ENCODE measurements at regions not wholly inside any gene's neighbourhood (a gene's known extent, or its start where the extent isn't known, plus 50 kb on each side); places are given as distances from the start of the nearest gene placed in this dataset.

DNA sequence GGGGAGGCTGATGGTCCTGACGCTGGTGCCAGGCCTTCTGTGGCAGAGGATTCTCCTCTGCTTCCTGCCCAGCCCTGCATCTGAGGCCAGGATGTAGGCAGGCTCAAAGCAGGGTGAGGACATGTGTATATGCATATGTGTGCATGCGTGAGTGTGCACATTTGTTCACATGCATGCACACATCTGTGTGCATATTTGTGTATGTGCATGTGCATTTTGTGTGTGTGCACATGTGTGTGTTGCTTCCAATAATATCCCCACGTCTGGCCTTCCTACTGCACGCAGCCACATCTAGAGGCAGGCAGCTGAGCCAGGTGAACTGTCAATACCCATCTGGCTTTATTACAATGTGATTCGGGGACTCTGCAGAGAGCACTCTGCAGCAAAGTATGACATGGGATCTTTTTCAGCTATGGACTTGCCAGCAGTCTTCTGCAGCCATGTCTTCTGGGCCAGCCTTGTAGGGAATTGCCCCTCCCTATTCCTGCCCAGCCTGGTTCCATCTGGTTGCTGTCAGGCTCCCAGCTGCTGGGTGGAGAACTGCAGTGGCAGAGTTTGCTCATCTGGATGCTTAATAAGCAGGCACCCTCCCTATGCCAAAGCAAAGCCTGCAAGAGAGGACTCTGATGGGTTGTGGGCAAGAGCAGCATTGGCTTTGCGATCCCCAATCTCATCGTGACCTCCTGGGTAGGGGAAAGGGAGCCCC, 140.7 kb downstream of the PFKFB3 start:
- no peak for DNase-seq

- no peak for DNase-seq
Measured at GRCh38 chr10:6345404-6345803, 142.7 kb downstream of the PFKFB3 start.

DNA sequence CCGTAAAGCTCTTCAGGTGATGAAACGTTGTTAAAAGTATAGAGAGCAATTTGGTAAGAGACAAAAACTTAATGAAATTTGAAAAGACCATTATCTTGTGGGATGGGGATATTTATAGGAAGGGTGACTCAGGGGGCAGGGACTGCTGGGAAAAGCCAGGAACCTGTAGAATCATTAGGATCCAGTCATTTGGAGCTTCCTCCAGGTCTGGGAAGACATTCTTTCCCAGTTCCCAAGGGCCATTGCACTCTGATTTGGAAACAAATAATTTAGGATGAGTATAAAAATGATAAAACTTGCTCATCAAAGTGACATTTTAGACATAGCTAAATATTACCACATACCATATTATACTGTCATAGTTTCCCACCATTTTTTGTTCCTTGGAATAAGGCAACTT, 143.9 kb downstream of the PFKFB3 start:
- no peak for DNase-seq

DNA sequence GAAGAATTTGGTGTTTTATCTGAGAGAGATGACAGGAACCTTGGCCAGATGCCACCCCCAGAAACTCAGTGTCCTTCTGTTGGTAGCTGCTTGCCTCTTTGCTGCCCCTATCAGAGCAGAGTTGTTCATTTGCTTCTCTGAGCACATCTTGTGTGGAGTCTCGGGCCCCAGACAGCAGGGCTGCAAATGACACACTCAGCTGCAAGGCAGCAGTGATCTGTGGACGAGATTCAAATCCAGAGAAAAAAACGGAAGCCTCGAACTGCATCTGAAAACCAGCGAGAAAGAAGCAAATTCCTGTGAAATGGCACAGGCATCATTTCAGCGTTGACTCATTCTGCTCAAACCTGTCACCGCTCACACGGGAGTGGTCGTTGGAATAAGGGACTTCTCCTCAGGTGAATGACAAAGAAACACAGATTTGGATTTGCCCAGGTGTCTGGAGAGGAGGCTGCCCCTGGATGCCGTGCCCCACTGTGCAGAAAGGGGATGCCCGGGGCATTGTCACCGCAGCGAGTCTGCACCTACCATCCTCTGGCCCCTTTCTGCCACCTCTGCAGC, 144.7 kb downstream of the PFKFB3 start:
- DNase-seq, result no peak

DNA sequence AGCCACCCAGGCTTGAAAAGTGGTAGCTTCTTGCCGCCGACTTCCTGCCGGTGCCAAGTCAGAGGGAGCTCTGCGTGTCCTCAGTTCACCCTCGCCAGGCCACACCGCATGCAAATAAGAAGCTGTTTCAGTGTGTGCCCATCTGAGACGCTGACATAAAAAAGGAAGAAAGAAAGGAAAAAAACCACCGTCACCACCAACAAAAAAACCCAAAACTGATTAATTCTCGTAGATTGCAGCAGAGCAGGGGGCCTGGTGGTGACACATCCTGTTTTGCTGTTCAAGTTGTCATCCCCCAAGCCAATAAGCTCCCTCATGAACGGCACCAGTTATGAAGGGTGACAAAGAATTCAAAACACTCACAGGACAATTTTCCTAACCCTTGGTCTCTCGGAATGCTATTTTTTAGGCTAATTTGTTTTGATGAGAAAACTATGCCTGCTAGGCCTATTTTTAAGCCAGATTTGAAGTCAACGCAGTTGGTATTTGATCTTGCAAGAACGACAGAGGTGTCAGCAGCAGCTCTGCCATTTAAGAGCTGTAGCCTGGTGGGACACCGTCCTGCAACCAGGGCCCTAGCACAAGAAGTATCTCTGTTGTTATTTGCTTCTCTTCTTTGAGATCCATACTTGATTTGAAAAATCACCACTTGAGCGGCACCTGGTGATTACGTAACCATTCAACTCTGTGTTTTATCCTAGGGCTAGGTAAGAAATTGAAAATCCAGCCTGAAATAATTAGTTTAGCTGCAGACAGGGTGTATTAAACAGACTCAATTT, 145.6 kb downstream of the PFKFB3 start:
- DNase-seq, result peak; percentile 80

DNA sequence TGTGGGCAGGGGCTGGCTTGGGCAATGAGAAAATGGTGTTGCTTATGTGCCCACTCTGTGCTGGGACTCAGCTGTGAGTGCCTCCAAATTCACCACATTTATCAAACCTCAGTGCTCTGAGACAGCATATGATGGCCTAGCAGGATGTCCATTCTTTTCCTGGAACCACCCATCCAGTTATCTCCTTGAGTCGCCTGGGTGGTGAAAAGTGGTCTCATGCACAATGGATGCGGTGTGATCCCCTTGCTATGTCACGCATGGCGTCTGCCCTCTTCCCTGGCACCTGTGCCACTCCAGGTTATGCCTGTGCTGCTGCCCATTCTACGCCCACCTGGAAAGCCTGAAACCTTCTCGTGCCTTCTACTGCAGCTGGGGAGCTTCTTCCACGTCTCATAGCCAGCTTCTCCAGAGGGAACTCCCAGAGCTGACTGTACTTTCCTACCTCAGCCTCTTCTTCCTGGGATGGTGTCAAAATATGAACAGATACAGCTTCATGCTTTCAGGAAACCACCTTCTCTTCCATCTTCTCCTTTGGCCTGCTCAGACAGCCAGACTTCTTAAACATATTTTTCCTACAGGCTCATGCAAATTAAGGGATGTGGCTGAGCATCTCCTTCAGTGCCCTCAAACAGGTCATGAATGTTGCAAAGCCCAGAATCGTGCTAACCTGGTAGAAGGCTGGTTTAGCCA, 147.3 kb downstream of the PFKFB3 start:
- DNase-seq, result no peak

DNA sequence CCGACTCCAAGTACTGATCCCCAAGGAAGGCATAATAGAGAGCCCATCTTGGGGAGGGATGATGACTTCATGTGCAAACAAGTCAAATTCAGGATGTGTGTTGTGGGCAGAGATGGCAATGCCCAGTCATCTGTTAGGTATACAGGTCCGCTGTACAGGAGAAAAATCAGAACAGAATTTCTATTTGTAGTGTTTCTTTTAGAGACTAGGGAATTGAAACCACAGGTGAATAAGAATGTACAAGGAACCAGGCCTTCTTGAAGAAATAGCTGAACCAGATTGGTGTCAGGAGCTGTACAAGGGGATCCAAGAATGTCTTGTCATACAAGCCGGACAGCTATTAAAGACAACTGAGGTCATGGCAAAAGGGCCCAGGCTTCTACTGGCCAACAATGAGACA, 147.9 kb downstream of the PFKFB3 start:
- DNase-seq, result no peak

DNA sequence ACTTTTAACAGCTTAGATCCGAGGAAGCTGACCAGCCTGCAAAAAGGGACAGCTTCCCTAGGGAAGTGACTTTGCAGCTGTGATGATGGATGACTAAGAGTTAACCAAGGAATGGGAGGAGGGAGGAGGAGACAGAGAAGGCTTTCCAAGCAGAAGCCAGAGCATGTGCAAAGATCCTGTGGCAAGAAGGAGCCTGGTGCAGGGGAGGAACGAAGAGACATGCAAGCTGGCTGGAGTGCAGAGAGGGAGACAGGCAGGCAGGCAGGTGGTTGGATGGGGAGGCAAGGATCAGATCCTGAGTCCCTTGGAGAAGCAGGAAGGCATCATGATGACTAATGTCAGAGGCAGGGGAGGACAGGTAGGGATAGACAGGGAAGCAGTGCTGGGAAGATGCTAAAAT, 148.8 kb downstream of the PFKFB3 start:
- DNase-seq, result no peak

DNA sequence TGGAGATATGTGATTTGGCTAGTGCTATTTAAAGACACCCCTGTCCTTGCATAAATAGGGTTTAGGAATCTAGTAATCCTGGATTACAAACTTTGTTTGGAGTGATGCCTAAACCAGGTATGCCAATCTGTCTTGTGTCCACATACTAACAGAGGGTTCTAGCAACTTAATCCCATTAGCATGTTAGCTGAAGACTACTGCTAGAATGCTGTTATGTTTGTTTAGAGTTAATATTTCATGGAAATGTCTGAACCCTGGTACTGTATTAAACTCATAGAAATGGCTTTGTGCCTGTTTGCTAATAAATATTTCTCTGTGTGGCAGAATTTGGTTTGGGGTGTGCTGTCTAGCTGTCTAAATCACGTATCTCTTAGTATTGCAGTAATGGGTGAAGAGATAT, 150.8 kb downstream of the PFKFB3 start:
- no peak for DNase-seq

DNA sequence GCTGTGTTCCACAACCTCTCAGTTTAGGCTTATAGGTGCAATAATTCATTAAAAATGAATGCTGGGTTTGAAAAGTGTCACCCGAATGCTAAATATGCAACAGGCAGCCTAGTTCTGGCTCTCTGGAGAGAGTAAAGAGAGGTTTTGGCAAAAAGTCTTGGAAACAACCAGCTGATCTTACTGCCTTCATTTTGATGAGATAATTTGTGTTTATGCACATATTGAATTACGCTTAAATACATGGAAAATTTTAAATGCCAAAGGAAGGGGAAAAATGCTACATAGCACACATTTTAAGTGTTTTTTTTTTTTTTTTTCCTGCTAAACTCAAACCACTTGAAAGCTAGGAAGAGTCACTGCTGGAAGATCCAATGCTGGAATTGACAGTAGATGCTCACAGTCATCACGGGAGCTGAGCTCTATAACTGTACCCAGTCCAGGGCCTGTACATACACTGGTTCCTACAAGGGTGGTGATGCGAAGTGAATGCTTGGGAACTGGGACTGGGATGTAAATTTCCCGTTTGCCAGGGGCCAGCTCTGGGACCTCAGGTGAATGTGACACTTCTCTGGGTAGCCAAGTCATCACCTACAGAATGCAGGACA, 151.5 kb downstream of the PFKFB3 start:
- no peak for DNase-seq

DNA sequence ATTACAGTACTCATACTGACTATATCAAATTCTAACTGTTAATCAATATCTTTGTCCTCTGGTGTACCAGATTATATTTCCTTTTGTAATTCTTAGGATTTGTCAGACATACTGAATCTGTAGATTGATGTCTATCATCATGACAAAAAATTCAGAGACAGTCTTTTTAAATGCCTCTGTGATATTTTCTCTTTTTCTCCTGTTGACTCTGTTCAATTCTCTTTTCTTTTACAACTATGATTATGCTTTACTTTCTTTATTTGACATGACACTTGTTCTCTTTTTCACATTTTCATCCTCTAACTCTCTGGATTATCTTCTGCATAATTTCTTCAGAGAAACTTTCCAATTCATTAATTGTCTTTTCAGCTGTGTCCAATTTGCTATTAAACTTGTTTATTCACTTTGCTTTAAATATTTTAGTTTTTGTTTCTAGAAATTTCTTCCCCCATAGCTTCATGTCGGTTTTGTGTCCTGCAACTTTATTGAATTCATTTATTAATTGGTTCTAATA, 153.6 kb downstream of the PFKFB3 start:
- DNase-seq, result no peak

- no peak for DNase-seq
Measured at GRCh38 chr10:6361869-6362268, 159.1 kb downstream of the PFKFB3 start.

DNA sequence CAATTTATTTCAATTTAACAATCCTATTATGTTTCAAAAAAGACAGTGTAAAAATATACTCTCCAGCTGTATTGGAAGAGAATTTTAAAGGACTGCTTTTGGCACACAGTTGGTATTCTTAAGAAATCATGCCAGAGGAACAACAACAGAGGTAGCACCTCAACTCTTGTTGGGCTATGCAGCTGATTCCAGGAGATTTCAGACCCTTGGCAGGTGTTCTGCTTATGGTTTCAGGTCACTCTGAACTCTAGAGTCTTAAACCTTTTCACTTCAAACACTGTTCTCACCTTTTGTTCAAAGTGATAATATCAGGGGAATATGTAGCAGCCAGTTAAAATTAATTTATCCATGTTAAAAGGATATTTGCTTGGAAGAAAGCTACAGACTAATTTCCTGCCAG, 160.1 kb downstream of the PFKFB3 start:
- DNase-seq, result no peak

GRCh38 chr10:6363511-6363910, 160.8 kb downstream of the PFKFB3 start:
- DNase-seq, result no peak

DNA sequence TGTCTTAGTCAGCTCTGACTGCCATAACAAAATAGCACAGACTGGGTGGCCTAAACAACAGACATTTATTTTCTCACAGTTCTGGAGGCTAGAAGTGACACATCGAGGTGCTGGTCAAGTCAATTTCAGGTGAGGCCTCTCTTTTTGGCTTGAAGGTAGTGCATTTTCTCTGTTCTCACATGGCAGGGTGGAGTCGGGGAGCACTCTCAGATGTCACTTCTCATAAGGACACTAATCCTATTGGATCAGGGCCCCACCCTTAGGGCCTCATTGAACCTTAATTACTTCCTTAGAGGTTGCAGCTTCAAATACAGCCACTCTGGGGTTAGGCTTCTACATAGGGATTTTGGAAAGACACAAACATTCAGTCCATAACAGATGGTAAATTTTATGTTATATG, 161.6 kb downstream of the PFKFB3 start:
- no peak for DNase-seq

DNA sequence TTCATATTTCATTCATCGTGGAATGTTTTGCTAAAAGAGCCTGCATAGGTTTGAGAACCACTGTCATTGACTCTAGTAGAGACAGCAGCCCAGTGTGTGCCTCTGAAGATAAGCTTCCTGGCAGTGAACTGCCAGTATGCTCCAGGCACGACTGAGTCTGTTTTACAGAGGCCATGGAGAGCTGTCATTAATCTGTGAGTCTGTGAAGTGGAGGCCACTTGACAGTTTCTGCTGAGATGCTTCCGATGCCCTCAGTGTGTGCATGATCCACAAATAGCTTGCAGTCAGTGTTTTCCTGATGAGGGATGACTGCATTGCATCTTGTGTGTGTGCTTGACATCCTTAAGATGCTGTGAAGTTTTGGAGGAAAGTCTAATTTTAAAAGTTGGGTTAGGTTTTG, 162.2 kb downstream of the PFKFB3 start:
- no peak for DNase-seq

GRCh38 chr10:6365384-6365783, 162.7 kb downstream of the PFKFB3 start:
- DNase-seq, result no peak
